ENCODE measurements at regions not wholly inside any gene's neighbourhood (a gene's known extent, or its start where the extent isn't known, plus 50 kb on each side); places are given as distances from the start of the nearest gene placed in this dataset.

DNA sequence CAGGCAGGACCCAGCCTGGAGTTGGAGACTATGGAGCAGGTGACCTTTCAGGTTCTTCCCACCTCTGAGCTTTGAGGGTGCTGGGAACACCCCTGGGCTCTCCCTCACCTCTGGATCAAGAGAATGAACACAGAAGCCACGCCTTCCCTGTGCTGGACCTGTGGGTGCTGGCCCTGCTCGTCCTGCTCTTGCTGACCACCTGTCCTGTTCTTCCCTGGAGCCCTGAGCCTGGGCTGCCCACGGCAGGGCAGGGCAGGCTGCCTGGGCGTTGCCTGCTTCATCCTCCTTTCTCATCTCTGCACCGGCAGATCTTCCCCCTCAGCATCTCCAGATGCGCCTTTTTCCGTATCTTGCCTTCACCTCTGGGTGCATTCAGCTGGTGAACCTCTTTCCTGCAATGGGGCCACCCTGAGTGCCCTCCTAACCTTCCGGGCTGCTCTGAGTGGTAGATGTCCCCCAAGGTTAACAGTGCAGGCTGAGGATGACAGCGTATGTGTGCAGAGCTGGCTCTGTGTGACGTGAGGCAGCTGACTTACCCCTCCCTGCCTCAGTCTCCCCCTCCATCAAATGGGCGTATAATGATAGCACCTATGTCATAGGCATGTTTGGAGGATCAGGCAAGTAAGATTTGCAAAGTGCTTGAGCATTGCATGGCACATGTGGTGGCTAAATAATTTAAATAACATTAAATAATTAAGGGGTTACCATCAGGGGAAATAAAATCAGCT is 225.8 kb upstream of the CIBAR2 start:
- intact Hi-C loops (cut with micrococcal nuclease), result no loop called here

DNA sequence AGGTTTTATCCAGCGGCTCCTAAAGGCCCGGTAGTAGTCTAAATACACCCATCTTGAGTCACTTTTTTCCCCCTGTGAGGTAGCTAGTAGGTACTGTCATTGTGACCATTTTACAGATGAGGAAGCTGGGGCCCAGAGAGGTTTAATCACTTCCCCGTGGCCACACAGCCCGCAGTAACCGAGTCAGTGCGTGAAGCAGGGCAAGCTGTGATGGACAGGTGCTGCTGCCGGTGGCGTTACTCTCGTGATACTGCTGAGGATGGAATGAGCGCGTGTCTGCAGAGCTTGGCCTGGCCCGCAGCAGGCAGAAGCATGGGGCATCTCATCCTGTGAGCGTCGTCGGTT is 226.3 kb upstream of the CIBAR2 start:
- intact Hi-C loops (cut with micrococcal nuclease), result no loop called here

DNA sequence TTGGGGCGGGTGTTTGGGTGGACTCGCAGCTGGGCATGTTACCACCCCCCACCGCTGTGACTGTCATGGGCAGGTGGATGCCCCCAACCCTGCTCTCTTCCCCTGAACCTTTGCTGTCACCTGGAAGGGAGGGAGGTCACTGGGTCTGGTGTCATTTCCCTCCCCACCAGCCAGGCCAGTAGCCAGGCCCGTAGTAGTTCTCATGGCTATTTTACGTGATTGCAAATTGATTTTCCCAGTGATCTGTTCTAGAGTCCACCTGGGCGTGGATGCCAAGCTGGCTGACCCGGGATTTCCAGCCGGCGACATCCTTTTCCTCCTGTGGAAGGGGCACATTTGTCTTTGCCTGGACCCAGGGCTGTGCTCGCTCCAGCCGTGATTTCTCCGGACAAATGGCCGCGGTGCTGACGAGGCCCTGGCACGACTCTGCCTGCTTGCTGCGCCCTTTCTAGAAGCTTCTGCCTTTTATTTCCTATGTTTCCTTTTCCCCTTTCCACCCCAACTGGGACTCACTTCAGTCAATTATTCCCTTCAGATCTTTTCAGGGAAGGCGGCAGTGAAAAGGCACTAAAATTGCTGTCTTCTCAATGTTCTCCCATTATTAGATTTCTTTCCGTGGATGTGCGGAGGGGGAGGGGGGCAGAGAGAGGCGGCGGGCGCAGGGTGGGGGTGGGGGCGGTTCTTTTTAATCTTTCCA is 226.9 kb upstream of the CIBAR2 start:
- intact Hi-C loops (cut with micrococcal nuclease), result no loop called here

DNA sequence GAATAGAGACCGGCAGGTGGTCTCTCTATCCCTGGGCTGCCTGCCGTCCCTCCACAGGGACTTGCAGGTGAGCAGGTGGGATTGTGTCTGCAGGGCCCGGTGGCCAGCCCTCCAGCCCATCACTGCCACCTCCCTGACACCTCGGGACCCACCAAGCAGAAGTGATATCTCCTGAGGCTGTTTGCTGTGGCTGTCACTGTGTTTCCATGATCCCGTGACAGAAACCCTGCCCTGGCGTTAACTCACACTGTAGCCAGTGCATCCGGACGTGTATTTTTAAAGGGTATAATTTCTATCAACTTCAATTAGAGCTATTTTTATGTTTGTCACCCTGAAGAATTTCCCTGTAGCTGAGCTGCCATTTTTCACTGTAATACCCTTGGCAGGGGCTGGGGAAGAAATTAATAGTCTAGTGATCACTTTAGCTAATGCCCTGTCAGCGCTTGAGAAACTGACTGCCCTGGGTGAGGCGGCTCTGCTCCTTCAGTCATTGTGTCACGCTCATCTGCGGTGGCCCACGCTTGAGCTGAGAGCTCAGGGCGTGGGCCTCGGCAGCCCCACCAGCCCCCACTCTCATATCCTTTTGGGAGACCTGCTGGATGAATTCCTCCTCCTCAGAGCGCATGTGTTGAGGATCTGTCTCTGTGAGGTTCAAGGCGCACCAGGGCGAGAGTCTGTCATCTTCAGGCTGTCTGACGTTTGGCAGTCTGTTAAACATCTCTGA is 229.9 kb upstream of the CIBAR2 start:
- intact Hi-C loops (cut with micrococcal nuclease), result no loop called here

DNA sequence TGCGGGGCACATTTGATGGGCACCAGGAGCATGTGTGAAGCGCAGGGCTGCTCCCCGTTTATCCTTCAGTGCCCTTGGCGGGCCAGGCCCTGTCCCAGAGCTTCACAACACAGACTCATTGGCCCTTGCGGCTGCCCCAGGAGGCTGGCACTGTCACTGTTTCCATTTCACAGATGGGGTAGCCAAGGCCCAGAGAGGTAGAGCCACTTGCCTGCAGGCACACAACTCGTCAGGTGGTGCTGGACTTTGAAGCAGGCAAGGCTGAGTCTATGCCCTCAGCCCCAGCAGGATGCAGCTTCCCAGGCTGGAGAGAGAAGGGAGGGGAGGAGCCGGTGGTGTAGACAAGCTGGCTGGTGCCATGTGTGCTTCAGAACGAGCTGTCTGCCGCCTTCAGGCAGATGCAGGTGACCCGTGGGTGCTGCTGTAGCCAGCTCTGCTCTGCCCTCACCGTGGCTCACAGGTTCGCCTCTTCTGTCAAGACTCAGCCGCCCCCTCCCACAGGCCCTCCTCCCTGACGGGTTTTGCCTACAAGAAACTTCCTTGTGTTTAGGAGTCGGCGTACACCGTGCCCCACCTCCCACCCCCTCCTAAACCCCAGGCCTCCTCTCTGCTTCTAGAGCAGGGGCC is 232.3 kb upstream of the CIBAR2 start:
- intact Hi-C loops (cut with micrococcal nuclease), result no loop called here

DNA sequence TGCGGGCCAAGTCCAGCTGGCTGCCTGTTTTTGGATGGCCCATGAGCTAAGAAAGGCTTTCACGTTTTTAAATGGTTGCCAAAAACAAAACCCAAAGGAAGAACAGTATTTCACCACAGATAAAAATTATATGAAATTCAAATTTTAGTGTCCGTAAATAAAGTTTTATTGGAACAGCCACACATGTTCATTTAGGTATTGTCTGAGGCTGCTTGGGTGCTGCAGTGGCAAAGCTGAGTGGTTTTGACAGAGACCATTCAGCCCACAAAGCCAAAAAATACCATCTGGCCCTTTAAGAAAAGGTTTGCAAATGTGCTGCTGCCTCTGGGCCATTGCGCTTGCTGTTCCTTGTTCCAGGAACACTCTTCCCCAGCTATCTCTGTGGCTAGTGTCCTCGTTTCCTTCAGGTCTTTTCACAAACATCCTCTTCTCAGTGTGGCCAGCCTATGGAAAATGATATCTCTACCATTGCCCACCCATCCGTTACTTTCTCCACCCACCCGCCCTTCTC is 232.9 kb upstream of the CIBAR2 start:
- intact Hi-C loops (cut with micrococcal nuclease), result no loop called here

DNA sequence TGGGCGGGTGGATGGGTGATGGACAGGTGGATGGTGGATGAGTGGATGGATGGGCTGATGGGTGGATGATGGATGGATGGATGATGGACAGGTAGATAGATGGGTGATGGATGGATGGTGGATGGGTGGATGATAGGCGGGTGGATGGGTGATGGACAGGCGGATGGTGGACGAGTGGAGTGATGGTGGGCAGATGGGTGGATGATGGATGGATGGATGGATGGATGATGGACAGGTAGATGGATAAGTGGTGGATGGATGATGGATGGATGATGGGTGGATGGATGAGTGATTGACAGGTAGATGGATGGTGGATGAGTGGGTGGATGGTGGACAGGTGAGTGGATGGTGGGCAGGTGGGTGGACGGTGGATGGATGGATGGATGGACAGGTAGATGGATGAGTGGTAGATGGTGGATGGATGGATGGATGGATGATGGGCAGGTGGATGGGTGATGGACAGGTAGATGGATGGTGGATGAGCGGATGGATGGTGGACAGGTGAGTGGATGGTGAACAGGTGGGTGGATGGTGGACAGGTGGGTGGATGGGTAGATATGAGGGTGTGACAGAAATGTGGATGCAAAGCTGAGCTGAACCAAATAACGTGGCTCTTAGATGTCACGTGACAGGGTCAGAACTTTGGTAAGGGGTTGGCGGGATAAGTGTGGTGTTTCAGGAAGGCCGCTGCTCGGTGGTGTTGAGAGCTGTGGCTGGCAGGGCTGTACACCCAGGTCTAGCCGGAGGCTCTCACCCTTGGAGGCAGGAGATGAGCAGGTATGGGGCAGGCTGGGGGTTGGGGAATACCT is 234.3 kb upstream of the CIBAR2 start:
- intact Hi-C loops (cut with micrococcal nuclease), result no loop called here

DNA sequence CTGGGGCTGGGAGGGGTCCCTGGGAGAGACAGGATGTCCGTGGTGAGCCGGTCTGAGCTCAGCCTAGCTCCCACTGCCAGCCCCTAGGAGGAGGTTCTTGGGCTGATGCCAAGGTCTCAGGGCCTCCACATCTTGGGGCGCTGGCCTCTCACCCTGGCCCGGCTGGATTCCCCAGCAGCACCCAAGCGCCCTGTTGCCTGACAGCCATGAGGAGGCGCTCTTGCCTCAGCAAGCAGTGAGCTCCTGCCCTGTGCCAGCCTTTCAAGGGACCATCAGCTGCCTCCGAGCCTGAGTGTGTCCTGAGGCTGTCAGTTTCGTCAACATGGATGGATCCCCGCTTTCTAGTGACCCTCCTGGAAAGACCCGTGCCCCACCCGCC is 234.9 kb upstream of the CIBAR2 start:
- intact Hi-C loops (cut with micrococcal nuclease), result no loop called here

DNA sequence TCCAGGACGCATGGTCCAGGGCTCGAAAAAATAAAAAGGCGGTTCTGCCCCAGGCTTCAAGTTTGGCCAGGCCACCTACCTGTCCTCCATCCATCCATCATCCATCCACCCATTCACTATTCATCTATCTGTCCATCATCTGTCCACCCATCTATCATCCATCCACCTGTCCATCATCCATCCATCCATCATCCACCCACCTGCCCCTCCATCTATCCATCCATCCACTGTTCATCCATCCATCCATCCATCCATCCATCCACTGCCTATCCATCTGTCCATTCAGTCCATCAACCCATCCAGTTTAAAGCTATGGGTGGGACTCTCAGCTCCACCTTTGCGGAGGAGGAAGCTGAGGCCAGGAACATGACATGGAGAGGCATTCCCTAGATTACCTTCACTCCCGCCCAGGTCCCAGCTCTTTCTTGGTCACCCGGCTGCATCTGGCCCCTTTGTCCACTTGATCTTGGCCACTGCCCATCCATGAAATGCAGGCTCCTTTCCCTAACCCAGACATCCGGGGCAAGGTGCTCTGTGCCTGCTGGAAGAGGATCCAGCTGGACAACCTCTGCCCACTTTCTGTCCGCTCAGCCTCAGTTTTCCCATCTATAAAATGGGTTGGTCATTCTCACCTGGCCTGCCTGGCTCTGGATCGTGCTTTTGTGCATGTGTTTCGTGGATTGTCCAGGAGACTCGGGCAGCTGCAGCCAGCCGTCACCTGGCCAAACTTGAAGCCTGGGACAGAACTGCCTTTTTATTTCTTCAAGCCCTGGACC is 236.0 kb upstream of the CIBAR2 start:
- intact Hi-C loops (cut with micrococcal nuclease), result no loop called here

DNA sequence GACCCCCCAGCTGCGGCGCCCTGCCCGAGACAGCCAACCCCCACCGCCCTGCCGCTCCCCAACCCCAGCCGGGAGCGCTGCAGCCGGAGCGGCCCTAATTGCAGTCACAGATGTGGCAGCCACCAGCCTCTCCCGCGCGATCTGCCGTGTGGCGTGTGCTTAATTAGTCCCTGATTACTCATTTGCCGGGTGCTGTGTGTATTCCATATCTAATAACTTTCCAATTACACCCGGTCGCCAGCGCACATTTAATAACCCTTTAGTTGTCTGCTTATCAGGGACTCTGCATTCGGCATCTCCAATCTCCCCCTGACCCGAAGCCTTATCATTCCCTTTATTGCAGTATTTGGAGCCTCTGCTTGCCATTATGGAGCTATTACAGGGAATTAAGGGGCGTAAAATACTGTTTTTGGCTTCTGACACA is 236.7 kb upstream of the CIBAR2 start:
- intact Hi-C loops (cut with micrococcal nuclease), result no loop called here

DNA sequence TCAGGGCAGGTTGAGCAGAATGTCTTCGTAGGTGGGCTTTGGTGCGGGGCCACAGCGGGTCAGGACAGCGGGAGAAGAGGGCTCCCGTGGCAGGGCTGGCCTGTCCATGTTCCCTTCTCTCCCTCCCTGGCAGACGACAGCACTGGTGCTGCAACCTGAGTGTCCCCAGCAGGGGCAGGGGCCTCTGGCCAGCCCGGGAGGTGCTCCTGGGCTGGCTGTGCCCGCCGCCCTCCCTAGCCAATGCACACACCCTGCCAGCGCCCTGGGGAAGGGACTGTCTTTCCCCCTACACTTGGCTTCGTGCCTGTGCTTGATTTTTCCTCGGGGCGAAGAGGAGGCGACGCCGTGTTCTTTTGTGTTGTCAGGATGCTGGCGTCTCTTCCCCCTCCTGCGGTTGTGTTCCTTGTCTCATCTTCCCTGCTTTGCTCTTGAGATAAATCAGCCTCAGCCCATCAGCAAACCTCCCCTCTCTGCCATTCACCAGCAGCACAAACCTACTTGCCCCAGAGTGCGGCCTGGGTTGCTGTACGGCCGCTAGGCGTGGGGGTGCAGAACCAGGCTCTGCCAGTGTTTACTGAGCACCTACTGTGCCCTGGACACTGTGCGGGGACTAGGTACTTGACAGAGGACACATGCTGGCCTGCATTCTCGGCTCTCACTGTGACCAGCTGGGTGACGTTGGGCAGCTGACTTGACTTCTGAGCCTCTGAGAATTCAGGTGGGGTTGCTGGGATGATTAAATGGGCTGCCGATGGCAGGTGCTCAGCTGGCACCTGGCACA is 237.3 kb upstream of the CIBAR2 start:
- intact Hi-C loops (cut with micrococcal nuclease), result no loop called here

DNA sequence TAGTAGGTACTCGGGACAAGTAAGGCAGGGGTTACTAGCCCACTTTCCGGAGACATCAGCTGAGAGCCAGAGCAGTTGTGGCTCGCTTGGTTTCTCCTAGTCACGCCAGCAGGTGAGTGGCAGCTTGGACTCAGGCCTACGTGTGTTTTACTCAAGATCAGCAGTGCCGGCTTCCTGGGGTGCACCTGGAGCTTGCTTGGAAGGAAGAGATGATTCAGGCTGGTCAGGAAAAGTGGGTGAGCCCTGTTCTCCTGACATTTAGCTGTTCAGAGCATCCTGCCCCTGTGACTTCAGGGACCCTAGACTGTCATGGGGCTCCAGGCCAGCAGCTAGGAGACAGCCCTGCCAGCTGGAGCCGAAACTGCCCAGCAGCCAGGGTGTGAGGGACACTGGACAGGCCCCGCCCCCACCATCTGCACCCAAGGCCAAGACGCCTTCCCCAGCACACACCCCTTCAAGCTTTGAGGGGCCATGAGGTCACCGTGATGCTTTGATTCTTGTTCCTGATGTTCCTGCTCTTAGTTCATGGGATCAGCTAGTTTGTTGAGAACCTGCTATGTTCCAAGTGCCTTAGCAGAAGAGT is 238.0 kb upstream of the CIBAR2 start:
- intact Hi-C loops (cut with micrococcal nuclease), result no loop called here

DNA sequence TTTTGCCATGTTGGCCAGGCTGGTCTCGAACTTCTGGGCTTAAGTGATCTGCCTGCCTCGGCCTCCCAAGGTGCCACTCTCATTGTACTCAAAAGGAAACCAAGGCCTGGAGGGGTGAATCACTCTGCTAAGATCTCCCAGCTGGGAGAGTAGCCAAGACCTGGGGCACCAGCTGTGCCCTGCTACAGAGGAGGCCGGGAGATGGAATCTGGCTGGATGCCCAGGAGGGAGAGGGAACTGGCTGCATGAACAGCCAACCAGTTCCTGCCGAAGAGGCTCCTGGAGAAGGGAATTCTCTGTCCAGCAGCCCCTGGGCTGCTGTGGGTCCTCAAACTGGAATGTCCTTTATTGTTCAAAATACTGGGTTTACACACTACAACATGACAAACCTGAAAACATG is 238.7 kb upstream of the CIBAR2 start:
- intact Hi-C loops (cut with micrococcal nuclease), result no loop called here

DNA sequence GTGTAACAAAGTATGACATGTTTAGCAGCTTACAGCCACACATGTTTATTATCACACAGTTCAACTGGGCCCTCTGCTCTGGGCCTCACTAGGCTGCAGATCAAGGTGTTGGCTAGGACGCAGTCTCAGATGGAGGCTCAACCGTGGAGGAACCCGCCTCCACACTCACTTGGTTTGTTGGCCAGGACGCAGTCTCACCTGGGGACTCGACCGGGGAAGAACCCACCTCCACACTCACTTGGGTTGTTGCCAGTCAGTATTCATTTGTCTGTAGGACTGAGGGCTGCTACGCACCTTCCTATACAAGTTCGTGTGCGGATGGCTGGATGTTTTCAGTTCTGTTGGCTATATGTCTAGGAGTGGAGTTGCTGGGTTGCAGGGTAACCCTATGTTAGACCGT is 240.7 kb upstream of the CIBAR2 start:
- intact Hi-C loops (cut with micrococcal nuclease), result no loop called here

DNA sequence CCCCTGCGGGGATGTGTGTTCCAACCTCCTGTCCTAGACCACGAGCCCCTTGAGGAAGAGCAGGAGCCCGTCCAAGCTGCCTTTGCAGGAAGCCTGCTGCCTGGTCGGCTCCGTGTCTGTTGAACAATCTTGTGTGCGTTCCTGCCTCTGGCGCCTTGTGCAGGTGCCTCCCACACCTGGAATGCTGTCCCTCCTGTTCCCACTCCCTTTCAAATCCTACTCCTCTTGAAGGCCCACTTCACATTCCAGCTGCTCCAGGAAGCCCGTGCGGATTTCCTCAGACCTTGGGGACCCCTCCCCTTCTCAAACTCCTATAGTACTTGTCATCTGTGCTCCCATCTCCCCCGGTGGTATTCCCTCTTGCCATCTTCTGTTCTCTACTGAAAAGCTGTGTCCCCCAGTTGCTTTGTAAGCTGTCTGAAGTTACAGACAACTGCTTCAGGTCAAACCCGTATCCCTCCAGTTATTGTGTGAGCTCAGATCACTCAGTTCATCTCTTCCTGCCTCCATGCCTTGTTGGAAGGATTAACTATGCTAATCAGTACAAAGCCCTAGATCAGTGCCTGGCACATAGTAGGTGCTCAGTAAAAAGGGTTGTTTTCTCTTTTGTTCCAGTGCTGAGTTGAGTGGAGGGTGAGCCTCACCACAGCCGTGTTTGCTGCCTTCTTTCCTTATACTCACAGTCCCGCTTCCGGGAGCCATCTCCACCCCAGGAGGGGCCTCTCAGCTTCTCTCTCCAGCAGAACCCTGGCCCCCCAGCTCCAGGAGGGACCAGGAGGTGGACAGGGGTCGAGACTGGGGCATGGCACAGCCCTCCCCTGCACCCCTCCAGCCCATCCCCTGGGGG is 241.8 kb upstream of the CIBAR2 start:
- intact Hi-C loops (cut with micrococcal nuclease), result no loop called here

DNA sequence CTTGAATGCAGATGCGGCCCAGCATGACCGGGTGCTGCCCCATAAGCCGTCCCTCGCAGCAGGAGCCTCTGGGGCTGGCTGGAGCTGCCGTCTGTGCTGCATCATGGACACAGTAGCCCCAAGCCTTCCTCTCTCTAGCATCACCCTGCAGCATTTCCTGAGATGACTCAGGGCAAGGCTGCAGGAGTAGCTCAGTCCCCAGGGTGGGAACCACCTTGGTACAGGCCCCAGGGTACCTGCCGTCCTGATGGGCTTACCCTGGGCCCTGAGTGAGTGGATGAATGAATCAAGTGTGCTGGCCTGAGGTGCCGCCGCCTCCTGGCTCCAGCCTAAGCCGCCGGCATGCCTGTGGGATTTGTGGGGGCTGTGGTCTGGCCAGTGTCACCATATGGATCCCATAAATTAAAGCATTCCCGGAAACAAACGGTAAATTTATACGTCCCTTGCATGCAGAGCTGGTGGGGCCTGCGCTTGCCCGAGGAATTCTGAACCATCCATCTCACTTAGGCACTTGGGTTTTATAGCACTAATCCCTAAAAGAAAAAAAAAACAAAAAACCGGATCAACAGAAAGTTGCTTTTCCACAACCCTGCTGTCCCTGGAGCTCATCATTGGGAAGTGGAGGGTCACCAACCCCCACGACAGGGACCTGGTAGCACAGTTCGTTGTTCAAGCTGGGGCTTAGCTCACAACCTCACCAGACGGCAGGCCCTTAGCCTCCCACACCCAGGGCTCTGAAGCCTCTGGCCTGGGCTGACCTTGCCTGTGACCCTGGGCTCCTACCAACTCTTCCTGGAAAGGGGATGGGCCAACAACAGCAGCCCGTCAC is 242.6 kb upstream of the CIBAR2 start:
- intact Hi-C loops (cut with micrococcal nuclease), result no loop called here

DNA sequence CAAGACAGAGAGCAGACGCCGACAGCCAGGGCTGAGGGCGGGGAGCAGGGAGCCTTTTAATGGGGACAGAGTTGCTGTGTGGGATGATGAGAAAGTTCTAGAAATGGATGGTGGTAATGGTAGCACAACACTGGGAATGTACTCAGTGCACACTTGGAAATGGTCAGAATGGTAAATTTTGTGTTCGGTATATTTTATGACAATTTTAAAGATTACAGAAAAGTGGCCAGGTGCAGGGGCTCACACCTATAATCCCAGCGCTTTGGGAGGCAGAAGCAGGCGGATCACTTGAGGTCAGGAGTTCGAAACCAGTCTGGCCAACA is 243.2 kb upstream of the CIBAR2 start:
- intact Hi-C loops (cut with micrococcal nuclease), result no loop called here

DNA sequence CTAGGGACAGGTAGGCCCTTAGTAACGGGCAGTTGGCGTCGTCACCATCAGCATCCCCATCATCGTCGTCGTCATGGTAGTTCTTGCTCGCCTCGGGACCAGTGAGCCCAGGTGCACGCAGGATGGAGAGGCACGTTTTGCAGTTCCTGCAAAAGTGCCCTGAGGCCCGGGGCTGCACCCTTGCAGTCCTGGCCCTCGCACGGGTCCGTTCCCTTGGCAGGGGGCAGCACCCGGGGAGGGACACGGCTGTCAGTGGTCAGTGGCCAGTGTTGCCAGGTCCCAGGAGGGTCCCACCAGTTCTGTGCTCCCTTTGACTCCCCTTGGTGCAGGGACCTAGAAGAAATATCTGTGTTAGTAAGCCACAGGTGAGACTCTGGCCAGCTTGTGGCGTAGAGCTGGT is 243.9 kb upstream of the CIBAR2 start:
- intact Hi-C loops (cut with micrococcal nuclease), result no loop called here
